ENCODE measurements at regions not wholly inside any gene's neighbourhood (a gene's known extent, or its start where the extent isn't known, plus 50 kb on each side); places are given as distances from the start of the nearest gene placed in this dataset.

DNA sequence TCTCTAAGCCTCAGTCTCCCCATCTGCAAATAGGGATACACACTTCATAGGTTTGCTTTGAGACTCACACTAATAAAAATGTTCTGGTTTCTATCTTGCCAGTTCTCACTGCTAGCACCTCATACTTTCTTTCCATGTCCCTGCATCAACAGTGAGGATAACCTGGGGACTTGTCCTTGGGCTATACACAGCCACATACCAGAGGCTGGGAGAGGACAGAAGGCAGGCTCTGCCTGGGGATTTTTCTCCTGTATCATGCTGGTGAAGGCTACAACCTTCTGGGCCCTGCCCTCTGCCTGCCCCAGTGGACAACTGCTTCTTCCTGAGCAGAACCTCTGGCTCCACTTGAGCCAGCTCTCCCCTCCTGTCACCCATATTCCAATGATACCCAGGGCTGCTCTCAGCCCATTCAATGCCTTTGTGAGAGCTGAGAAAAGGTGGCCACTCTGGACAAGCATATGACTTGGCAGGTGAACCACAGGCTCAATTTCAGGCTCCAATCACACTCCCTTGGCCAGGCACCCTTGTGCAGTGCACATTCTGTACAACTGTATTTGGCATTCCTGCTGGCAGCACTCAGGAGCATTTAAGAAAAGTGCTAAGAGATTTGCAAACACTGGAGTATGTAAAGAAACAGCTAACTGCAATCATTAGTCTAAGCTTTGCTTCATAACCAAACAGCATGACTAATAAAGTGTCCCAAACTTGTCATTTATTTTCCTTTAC lies 135.8 kb upstream of the VRK1 start:
- H3K27ac ChIP-seq: no peak overlapping the region
- H3K9ac ChIP-seq: no peak overlapping the region
- no peaks in the 10 kb centered on the region for H3K27me3 ChIP-seq (ENCODE audit: insufficient read depth, low read depth)
- TF ChIP-seq, protein P1, sequence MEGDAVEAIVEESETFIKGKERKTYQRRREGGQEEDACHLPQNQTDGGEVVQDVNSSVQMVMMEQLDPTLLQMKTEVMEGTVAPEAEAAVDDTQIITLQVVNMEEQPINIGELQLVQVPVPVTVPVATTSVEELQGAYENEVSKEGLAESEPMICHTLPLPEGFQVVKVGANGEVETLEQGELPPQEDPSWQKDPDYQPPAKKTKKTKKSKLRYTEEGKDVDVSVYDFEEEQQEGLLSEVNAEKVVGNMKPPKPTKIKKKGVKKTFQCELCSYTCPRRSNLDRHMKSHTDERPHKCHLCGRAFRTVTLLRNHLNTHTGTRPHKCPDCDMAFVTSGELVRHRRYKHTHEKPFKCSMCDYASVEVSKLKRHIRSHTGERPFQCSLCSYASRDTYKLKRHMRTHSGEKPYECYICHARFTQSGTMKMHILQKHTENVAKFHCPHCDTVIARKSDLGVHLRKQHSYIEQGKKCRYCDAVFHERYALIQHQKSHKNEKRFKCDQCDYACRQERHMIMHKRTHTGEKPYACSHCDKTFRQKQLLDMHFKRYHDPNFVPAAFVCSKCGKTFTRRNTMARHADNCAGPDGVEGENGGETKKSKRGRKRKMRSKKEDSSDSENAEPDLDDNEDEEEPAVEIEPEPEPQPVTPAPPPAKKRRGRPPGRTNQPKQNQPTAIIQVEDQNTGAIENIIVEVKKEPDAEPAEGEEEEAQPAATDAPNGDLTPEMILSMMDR (conservative IDR thresholded peaks at IDR 0.05; ENCODE audit: low read depth, low read length): no peak
- H2AFZ ChIP-seq (ENCODE audit: low read depth): no peak overlapping the region
- H4K20me1 ChIP-seq (ENCODE audit: insufficient read depth): no peaks in the 10 kb centered on the region
- no peaks in the 10 kb centered on the region for H3K4me1 ChIP-seq (ENCODE audit: low read depth, poor library complexity, severe bottlenecking)
- no peak overlapping the region for H3K4me3 ChIP-seq (IDR thresholded peaks at IDR 0.05; ENCODE audit: insufficient read depth, low read depth, low read length)
- no peak overlapping the region for H3K4me2 ChIP-seq
- no peaks in the 10 kb centered on the region for H3K36me3 ChIP-seq (ENCODE audit: insufficient read depth)
- H3K79me2 ChIP-seq (ENCODE audit: insufficient read depth, low read depth): no peaks in the 10 kb centered on the region

DNA sequence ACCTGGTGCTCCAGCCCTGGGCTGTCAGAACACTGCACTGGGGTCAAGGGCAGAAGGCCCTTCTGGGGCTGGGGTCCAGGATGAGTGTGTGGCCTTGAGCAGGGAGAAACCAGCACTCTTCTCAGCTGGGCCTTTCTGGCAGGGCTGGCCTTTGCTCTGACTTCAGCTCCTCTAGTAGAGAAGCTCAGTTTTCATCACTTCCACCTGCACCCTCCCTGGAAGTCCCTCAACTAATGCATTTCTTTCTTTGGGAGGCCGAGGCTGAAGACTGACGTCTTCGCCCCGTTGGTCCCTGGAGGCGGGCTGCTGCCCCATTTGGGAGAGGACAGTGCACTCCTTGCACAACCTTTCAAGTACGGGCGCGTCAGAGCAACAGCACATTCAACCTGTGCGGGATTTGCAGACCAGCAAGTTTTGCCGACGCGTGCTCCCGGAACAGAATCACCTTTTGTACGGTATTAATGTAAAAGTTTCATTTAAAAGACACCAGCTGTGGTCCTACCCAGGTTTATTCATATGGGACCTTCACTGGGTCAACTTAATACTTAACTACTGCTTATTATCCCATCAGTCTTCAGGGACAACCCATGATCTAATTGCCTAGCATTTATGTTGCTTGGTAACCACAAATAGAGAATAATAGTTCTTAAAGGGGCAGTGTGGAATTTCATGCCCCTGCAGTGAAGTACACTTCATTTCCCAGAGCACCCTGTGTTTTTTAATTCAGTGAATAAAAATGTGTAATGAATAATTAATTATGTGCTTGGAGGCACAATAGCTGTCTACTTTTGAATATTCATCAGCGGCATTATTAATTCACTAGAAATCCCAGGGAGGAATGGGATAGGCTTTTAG lies 134.8 kb upstream of the VRK1 start:
- TF ChIP-seq, protein P1 (conservative IDR thresholded peaks at IDR 0.05; ENCODE audit: low read depth, low read length): no peak
- H3K4me1 ChIP-seq (ENCODE audit: low read depth, poor library complexity, severe bottlenecking): no peaks in the 10 kb centered on the region
- no peaks in the 10 kb centered on the region for H3K79me2 ChIP-seq (ENCODE audit: insufficient read depth, low read depth)

DNA sequence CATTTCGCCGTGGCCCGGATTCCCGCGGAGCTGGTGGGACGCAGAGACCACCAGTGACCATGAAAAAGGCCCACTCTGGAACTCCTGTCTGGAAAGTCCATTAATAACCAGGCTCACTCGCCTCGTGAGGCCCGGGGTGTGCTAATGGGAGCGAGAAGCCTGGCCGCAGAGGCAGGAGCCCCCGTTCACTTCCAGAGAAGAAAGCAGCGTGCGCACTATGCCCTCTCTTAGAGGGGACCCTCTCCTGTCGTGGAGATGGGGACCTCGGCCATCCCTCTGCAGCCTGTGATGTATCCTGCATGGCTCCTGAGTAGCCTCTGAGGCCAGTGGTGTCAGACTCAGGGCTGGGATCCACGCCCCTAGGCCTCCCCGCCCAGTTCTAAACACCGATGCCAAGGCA lies 134.1 kb upstream of the VRK1 start:
- Histone ChIP-seq H3K79me2 (ENCODE audit: insufficient read depth, low read depth) (no peaks in the 10 kb centered on the region), H3K9ac (no peak overlapping the region), H3K4me1 (ENCODE audit: low read depth, poor library complexity, severe bottlenecking) (no peaks in the 10 kb centered on the region), H3K27ac (no peak overlapping the region), H3K27me3 (ENCODE audit: insufficient read depth, low read depth) (no peaks in the 10 kb centered on the region), H3K4me3 (IDR thresholded peaks at IDR 0.05; ENCODE audit: insufficient read depth, low read depth, low read length) (no peak overlapping the region), H2AFZ (ENCODE audit: low read depth) (no peak overlapping the region), H3K36me3 (ENCODE audit: insufficient read depth) (no peaks in the 10 kb centered on the region), H3K4me2 (no peak overlapping the region), H4K20me1 (ENCODE audit: insufficient read depth) (no peaks in the 10 kb centered on the region)
- TF ChIP-seq, protein P1 (conservative IDR thresholded peaks at IDR 0.05; ENCODE audit: low read depth, low read length): no peak

More for the DNA sequence above, 134.8 kb upstream of the VRK1 start:
- Histone ChIP-seq H3K4me2 (no peak overlapping the region), H3K4me3 (IDR thresholded peaks at IDR 0.05; ENCODE audit: insufficient read depth, low read depth, low read length) (no peak overlapping the region), H3K27ac (no peak overlapping the region), H4K20me1 (ENCODE audit: insufficient read depth) (no peaks in the 10 kb centered on the region), H3K27me3 (ENCODE audit: insufficient read depth, low read depth) (no peaks in the 10 kb centered on the region), H3K9ac (no peak overlapping the region), H3K36me3 (ENCODE audit: insufficient read depth) (no peaks in the 10 kb centered on the region), H2AFZ (ENCODE audit: low read depth) (no peak overlapping the region)

DNA sequence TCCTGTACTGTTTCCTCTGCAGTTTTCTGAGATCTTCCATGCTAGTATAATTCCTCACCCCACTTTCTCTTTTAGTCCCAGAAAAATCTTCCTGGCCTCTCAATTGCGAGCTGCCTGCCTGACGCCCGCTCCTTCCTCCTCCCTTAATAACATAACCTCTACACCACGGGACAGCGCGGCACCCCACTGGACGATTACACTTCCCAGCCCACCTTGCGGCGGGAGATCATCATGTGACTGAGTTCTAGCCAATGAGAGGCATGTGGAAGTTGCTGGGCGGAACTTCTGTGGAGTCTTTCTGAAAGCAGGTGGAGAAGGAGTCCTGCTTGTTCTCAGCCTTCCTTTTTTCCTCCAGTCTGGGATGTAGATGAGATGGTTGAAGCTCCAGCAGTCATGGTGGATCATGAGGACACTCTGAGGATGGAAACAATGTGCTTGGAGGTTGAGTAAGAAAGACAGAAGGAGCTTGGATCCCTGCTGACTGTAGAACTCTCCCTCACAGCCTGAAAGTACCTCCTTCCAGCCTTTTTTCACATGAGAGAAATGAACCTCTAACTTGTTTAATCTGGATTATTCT lies 133.6 kb upstream of the VRK1 start:
- Histone ChIP-seq H2AFZ (ENCODE audit: low read depth) (no peak overlapping the region), H3K79me2 (ENCODE audit: insufficient read depth, low read depth) (no peaks in the 10 kb centered on the region), H3K4me2 (no peak overlapping the region), H3K27ac (no peak overlapping the region), H3K36me3 (ENCODE audit: insufficient read depth) (no peaks in the 10 kb centered on the region), H3K27me3 (ENCODE audit: insufficient read depth, low read depth) (no peaks in the 10 kb centered on the region), H3K4me3 (IDR thresholded peaks at IDR 0.05; ENCODE audit: insufficient read depth, low read depth, low read length) (no peak overlapping the region), H4K20me1 (ENCODE audit: insufficient read depth) (no peaks in the 10 kb centered on the region), H3K9ac (no peak overlapping the region), H3K4me1 (ENCODE audit: low read depth, poor library complexity, severe bottlenecking) (no peaks in the 10 kb centered on the region)
- TF ChIP-seq, protein P1 (conservative IDR thresholded peaks at IDR 0.05; ENCODE audit: low read depth, low read length): no peak
